DOHH2 (cell line): ENCODE measurements at regions not wholly inside any gene's neighbourhood (a gene's known extent, or its start where the extent isn't known, plus 50 kb on each side); places are given as distances from the start of the nearest gene placed in this dataset.

ENCODE experiments used
- EZH2phosphoT487 ChIP-seq: fragments of 200-600 bp; sonication (generic); IDR thresholded peaks from 2 replicates; pipeline ENCODE4 v1.6.1; 2017; ENCODE audit warnings: borderline replicate concordance, mild to moderate bottlenecking, antibody characterized with exemption, low read length, moderate library complexity, mixed read lengths
- TF ChIP-seq, protein P1 (sequence below): fragments of 200-600 bp; sonication (generic); IDR thresholded peaks from one replicate; pipeline ENCODE4 v1.5.1; 2014; ENCODE audit warnings: antibody characterized with exemption, mild to moderate bottlenecking, low read depth, low read length; ENCODE audit not compliant: poor library complexity, severe bottlenecking

DNA sequence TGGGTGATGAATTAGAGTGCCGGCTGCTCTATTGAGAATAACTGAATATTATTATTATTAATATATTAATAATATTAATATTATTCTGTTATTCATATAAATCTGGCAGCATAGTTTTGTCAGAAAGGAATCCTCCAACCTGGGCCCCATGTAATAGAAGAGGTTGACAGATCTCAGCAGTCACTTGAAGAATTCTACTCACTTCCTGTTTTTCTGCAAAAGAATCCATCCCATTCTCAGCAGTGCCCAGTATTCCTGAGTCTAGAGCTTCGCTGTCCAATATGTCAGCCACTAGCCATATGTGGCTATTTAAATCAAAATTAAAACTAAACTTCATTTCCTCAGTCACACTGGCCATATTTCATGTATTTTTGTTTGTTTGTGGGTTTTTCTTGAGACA is 72.4 kb upstream of the USPL1 start:
- TF ChIP-seq, protein P1, sequence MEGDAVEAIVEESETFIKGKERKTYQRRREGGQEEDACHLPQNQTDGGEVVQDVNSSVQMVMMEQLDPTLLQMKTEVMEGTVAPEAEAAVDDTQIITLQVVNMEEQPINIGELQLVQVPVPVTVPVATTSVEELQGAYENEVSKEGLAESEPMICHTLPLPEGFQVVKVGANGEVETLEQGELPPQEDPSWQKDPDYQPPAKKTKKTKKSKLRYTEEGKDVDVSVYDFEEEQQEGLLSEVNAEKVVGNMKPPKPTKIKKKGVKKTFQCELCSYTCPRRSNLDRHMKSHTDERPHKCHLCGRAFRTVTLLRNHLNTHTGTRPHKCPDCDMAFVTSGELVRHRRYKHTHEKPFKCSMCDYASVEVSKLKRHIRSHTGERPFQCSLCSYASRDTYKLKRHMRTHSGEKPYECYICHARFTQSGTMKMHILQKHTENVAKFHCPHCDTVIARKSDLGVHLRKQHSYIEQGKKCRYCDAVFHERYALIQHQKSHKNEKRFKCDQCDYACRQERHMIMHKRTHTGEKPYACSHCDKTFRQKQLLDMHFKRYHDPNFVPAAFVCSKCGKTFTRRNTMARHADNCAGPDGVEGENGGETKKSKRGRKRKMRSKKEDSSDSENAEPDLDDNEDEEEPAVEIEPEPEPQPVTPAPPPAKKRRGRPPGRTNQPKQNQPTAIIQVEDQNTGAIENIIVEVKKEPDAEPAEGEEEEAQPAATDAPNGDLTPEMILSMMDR = no peak
- no peak for TF ChIP-seq EZH2phosphoT487
